Endothelial cell of umbilical vein (primary cell): ENCODE measurements at regions not wholly inside any gene's neighbourhood (a gene's known extent, or its start where the extent isn't known, plus 50 kb on each side); places are given as distances from the start of the nearest gene placed in this dataset.

Source experiments
- BruUV-seq: library from RNA; stranded (reverse); fragments of 400-500 nt; replicated peaks from 2 replicates; lab custom pipeline; 2021; lab: Mats Ljungman, UMichigan
- CTCF ChIA-PET: fragments of 300-600, 350-600 bp; sonication (Branson Sonifier 250); formaldehyde crosslinking; loops from one replicate; lab custom pipeline; 2021; ENCODE audit warnings: antibody characterized with exemption, inconsistent platforms; lab: Charles Lee
- POLR2A ChIA-PET: fragments of 300-600, 350-600 bp; sonication (Branson Sonifier 250); formaldehyde crosslinking; loops from one replicate; lab custom pipeline; 2021; ENCODE audit warnings: antibody characterized with exemption, inconsistent platforms; lab: Charles Lee
- DNase-seq: peaks from one replicate; pipeline ENCODE4 v3.0.0-alpha.2; 2011; ENCODE audit warnings: low read depth, low spot score
- FAIRE-seq: peaks from 2 replicates; lab custom pipeline; 2011; peaks lifted over from hg19 to GRCh38; lab: Jason Lieb, UNC
- H2AFZ ChIP-seq: 2 replicates; pipeline ENCODE4 v1.6.0; 2012; ENCODE audit warnings: low read depth, low read length, control low read depth, inconsistent platforms
- H3K27ac ChIP-seq: 2 replicates; pipeline ENCODE4 v1.5.1; 2011; ENCODE audit warnings: low read depth, mild to moderate bottlenecking, control low read depth, low read length, moderate library complexity; ENCODE audit not compliant: insufficient read depth
- H3K27me3 ChIP-seq, 2 experiments: 2 replicates each; pipeline versions ENCODE4 v1.6.0 to v1.6.1; 2011; ENCODE audit warnings: low read length in 2 of 2, mixed read lengths in 1 of 2; ENCODE audit not compliant: control insufficient read depth in 2 of 2, insufficient read depth in 2 of 2
- H3K36me3 ChIP-seq, 2 experiments: 2 replicates in 1 of 2; 3 replicates in 1 of 2; pipeline ENCODE4 v1.5.1; 2011; ENCODE audit warnings: low read length in 2 of 2, mild to moderate bottlenecking in 1 of 2, moderate library complexity in 1 of 2; ENCODE audit not compliant: control insufficient read depth in 2 of 2, insufficient read depth in 2 of 2; ENCODE audit errors: extremely low read depth in 1 of 2
- H3K4me1 ChIP-seq: 3 replicates; pipeline ENCODE4 v1.5.1; 2011; ENCODE audit warnings: mild to moderate bottlenecking, low read length; ENCODE audit not compliant: control insufficient read depth, insufficient read depth; ENCODE audit errors: extremely low read depth
- H3K4me2 ChIP-seq: 2 replicates; pipeline ENCODE4 v1.6.1; 2011; ENCODE audit warnings: low read length, control low read depth, mixed read lengths; ENCODE audit not compliant: insufficient read depth
- H3K4me3 ChIP-seq, 3 experiments: fragments of 200-600 bp in 1 of 3; sonication (generic), shearing (Covaris generic) in 1 of 3; replicated peaks in 1 of 3; 2 replicates each; pipeline ENCODE4 v1.5.1; 2011 to 2016; ENCODE audit warnings: control low read depth in 3 of 3, low read length in 3 of 3, mild to moderate bottlenecking in 2 of 3, inconsistent platforms in 1 of 3, low read depth in 1 of 3, moderate library complexity in 1 of 3; ENCODE audit not compliant: insufficient read depth in 1 of 3
- H3K79me2 ChIP-seq: 2 replicates; pipeline ENCODE4 v1.6.0; 2012; ENCODE audit warnings: low read length, inconsistent platforms; ENCODE audit not compliant: control insufficient read depth, insufficient read depth
- H3K9ac ChIP-seq: replicated peaks from 2 replicates; pipeline ENCODE3; 2011; ENCODE audit warnings: low read length, control low read depth; ENCODE audit not compliant: insufficient read depth; ENCODE audit errors: extremely low read depth
- H3K9me1 ChIP-seq: replicated peaks from 3 replicates; pipeline ENCODE4 v1.6.0; 2011; ENCODE audit warnings: mild to moderate bottlenecking, low read length; ENCODE audit not compliant: control insufficient read depth, insufficient read depth; ENCODE audit errors: extremely low read depth
- H3K9me3 ChIP-seq: replicated peaks from 2 replicates; pipeline ENCODE4 v1.5.1; 2012; ENCODE audit warnings: low read length, inconsistent platforms; ENCODE audit not compliant: control insufficient read depth, insufficient read depth
- H4K20me1 ChIP-seq: replicated peaks from 2 replicates; pipeline ENCODE3; 2011; ENCODE audit warnings: mild to moderate bottlenecking, low read length; ENCODE audit not compliant: control insufficient read depth, insufficient read depth; ENCODE audit errors: extremely low read depth
- CTCF ChIP-seq, 2 donors: IDR thresholded peaks; 1 replicate in 1 of 2; 2 replicates in 1 of 2; pipeline ENCODE4 v1.5.1; 2011; ENCODE audit warnings: low read length in 2 of 2, mild to moderate bottlenecking in 2 of 2, moderate library complexity in 2 of 2, control low read depth in 1 of 2, inconsistent platforms in 1 of 2, low read depth in 1 of 2; ENCODE audit not compliant: insufficient read depth in 1 of 2; ENCODE audit errors: extremely low read depth in 1 of 2
- EZH2 ChIP-seq: IDR thresholded peaks from 2 replicates; pipeline ENCODE4 v1.6.1; 2012; ENCODE audit warnings: borderline replicate concordance, low read depth, mild to moderate bottlenecking, moderate library complexity, low read length, inconsistent platforms; ENCODE audit not compliant: severe bottlenecking
- FOS ChIP-seq: IDR thresholded peaks from 2 replicates; pipeline ENCODE4 v1.6.1; 2011; ENCODE audit warnings: mild to moderate bottlenecking, low read length, moderate library complexity, borderline replicate concordance; ENCODE audit not compliant: insufficient read depth
- GATA2 ChIP-seq: IDR thresholded peaks from 2 replicates; pipeline ENCODE4 v1.7.0; 2011; ENCODE audit warnings: low read depth, mild to moderate bottlenecking, moderate library complexity, mixed read lengths, low read length; ENCODE audit not compliant: insufficient read length, insufficient read depth
- JUN ChIP-seq: IDR thresholded peaks from 2 replicates; pipeline ENCODE4 v1.6.1; 2011; ENCODE audit warnings: borderline replicate concordance, low read depth; ENCODE audit not compliant: insufficient read length, insufficient read depth
- MAX ChIP-seq: IDR thresholded peaks from 2 replicates; pipeline ENCODE4 v1.6.1; 2011; ENCODE audit not compliant: insufficient read depth, insufficient read length
- MYC ChIP-seq: IDR thresholded peaks from one replicate; pipeline ENCODE4 v1.6.1; 2011; ENCODE audit warnings: mild to moderate bottlenecking, low read depth, low read length
- POLR2A ChIP-seq: IDR thresholded peaks from 2 replicates; pipeline ENCODE4 v1.6.1; 2012; ENCODE audit warnings: low read depth, mild to moderate bottlenecking, control low read depth, low read length
- POLR2AphosphoS5 ChIP-seq: IDR thresholded peaks from 2 replicates; pipeline ENCODE4 v1.6.1; 2012; ENCODE audit warnings: low read depth, mild to moderate bottlenecking, control low read depth, low read length, moderate library complexity; ENCODE audit not compliant: insufficient read depth
- dilution Hi-C: fragments of 300-500 bp; cut with MboI; formaldehyde crosslinking; loops from one replicate; pipeline ENCODE4 v1.15.0; 2019; ENCODE audit warnings: low sequenced_read_pairs; ENCODE audit not compliant: extremely low pct_ligation_motif_present
- intact Hi-C: fragments of 100-400 bp; cut with micrococcal nuclease; formaldehyde crosslinking; loops from one replicate; pipeline ENCODE4 v1.10.0; 2022

GRCh38 chr6:1129131-1129530 is 182.8 kb upstream of the FOXQ1 start:
- no peak for FAIRE-seq
- Histone ChIP-seq H3K4me1 (no peaks in the 10 kb centered on the region), H3K4me2 (no peak overlapping the region), H3K27ac (no peak overlapping the region), H3K79me2 (no peaks in the 10 kb centered on the region), H3K9me3 (peaks cover 2% of the 10 kb centered on the region), H2AFZ (no peak overlapping the region), H3K9me1 (no peaks in the 10 kb centered on the region), H3K36me3 (no peaks in the 10 kb centered on the region), H3K27me3 (no peaks in the 10 kb centered on the region), H3K4me3 (no peak overlapping the region), H3K9ac (no peak overlapping the region), H4K20me1 (no peaks in the 10 kb centered on the region)
- BruUV-seq = no TSS peak
- CTCF ChIA-PET = no interaction called here
- POLR2A ChIA-PET = no interaction called here
- TF ChIP-seq FOS (no peak), MYC (no peak), POLR2AphosphoS5 (no peak), EZH2 (no peak), GATA2 (no peak), MAX (no peak), POLR2A (no peak), JUN (no peak), CTCF (IDR thresholded peaks at IDR 0.05; ENCODE audit: extremely low read depth in 1 of 2, insufficient read depth in 1 of 2, low read depth in 1 of 2, low read length in 2 of 2) (no peak)
- intact Hi-C loops = no loop called here
- DNase-seq = no peak
- dilution Hi-C loops = no loop called here
